HT-29 (cell line): ENCODE measurements at regions not wholly inside any gene's neighbourhood (a gene's known extent, or its start where the extent isn't known, plus 50 kb on each side); places are given as distances from the start of the nearest gene placed in this dataset.

ENCODE experiments used
- DNase-seq: peaks from one replicate; pipeline ENCODE4 v3.0.0-alpha.2; 2015; ENCODE audit warnings: low spot score

DNA sequence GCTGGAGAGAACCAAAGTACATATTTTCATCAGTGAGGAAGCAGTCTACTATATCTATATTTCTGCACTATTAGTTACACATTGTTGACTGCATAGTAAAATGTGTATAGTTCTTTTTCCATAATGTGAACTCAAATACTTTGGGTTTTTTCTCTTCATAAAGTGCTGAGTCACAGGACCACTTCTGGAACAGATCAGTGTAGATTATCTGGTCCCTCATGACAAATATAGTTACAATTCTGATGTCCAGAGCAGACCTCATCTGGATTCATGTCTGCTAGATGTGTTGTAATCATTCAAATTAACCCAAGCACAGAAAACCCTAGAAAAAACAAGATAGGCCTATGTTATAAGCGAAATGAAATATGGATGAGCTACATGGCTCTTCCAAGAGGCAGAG, 171.4 kb downstream of the SUCLA2 start:
- DNase-seq, result no peak

GRCh38 chr13:47826471-47826870, 174.6 kb downstream of the SUCLA2 start:
- no peak for DNase-seq

DNA sequence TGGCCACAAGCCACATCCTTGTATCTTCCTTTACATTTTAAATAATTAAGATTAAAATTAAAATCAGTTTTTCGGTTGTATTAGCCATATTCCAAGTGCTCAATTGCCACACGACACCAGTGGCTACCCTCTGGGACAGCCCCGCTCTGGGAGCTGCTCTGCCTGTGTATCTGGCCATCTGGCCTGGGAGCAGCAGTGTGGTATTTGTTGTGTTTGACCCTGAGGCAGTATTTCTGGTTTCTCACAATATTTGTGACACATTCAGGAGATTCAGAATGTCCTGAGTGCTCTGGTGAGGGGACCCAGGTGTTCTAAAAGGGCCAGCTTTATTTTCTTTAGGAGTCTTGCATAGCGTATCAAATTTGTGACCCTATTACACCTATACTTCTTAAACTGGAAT, 179.0 kb downstream of the SUCLA2 start:
- DNase-seq, result no peak

DNA sequence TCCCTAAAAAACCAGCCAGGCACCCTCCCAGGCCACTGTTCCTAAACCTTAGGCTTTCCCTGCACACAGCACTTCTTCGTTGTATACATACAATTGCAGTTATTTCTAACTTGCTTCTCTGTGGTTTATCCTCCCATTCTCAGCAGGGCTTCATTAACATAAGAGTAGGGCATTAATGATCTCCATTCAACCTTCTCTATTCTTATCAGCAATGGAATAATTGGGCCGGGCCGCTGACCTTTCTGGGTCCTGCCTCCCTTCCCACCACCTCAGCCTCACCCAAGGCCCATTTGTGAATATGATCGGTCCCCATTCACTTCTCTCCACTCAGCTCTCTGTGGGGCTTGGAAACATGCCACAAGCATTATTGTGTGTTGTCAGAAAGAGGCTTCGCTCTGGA, 184.2 kb downstream of the SUCLA2 start:
- no peak for DNase-seq

DNA sequence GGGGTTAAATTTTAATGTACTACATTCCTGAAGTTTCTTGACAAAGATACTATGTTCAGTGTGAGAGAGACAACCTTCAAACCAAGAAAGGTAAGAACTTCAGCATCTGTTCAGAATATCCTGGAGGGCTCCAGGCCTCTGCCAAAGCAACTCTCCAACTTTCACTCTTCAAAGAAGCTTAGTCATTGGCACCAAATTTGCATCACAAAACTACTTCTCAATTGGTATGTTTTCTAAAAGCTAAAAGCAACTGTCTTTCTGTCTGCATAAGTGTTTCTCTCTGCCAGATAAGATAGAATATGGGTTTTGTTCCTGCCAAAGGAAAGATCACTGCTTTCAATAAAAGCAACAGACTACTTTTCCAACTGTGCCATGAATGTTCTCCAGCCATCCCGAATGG, 187.4 kb downstream of the SUCLA2 start:
- no peak for DNase-seq

- DNase-seq, result no peak
Measured at GRCh38 chr13:47809411-47809810, 191.7 kb downstream of the SUCLA2 start.

- DNase-seq, result no peak
Measured at GRCh38 chr13:47803131-47803530, 197.9 kb downstream of the SUCLA2 start.

DNA sequence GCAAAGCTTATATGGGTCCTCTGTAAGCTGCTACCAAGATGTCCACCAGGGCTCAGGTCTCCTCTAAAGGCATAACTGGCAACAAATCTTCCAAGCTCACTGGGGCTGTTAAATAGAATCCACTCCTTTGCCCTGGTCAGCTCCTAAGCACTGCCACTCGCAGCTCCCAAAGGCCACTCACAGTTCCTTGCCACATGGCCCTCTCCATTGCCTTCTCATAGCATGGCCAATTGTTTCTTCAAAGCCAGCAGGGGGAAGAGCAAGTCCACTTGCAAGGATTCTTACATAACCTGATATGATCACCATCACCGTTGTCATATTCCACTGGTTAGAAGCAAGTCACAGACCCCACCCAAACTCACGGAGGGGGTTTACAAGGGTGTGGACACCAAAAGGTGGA, 199.5 kb downstream of the SUCLA2 start:
- DNase-seq, result no peak

GRCh38 chr13:47800593-47800992, 200.5 kb downstream of the SUCLA2 start:
- no peak for DNase-seq

DNA sequence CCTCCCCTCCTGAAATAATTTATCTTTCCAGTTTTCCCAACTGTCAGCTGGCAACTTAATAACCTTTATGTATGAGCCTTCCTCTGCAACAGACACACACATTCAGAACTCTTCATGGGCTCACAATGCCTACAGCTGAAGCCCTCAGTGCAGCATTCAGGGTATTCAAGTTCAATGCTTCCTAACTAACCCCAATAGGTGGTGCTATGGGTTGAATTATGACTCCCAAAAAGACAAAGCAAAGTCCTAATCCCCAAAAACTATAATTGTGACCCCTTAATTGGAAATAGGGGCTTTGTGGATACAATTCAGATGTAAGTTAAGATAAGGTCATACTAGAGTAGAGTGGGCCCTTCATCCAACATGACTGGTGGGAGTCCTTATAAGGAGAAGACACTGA, 202.2 kb downstream of the SUCLA2 start:
- DNase-seq, result peak; percentile 38

- DNase-seq, result no peak
Measured at GRCh38 chr13:47798194-47798593, 202.9 kb downstream of the SUCLA2 start.

DNA sequence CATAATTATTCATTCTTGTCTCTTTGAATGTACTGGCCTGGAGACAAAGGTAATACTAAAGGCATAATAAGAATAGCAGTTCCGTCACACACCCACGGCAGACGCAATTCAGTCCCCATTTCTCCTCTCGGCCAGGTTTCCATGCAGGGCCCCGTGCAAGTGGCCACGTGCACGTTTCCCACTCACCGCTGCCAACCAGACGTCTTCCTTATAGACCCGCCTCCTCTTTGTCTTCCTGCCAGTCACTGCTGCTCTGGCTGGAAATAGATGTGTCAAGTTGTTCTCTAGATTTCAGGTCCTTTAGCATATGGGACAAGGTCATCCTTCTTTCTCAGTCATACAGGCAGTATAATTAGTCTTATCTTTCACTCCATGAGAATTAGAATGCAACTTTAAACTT, 204.3 kb downstream of the SUCLA2 start:
- DNase-seq, result no peak

DNA sequence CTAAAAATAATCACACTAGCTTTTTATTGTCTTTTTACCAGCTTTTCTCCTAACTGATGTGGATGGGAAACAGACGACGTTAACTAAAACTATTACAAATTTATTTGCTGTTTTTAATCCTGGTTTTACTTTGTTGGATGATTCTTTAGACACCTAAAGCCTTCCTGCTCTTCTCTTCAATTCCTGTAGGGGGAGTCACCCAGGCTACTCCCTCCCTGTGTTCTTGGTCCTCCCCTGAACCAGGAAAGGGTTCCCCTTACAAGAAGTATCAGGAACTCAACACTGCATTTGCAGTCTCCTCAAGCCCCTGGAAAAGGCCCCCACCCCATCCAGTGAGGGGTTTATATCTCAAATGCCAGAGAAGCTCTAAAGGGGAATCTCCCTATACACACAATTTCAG, 206.1 kb downstream of the SUCLA2 start:
- DNase-seq, result peak; percentile 35

- no peak for DNase-seq
Measured at GRCh38 chr13:47790755-47791154, 210.3 kb downstream of the SUCLA2 start.

GRCh38 chr13:47788844-47789243, 212.2 kb downstream of the SUCLA2 start:
- DNase-seq, result no peak

GRCh38 chr13:47774671-47774994, 226.4 kb downstream of the SUCLA2 start:
- no peak for DNase-seq

DNA sequence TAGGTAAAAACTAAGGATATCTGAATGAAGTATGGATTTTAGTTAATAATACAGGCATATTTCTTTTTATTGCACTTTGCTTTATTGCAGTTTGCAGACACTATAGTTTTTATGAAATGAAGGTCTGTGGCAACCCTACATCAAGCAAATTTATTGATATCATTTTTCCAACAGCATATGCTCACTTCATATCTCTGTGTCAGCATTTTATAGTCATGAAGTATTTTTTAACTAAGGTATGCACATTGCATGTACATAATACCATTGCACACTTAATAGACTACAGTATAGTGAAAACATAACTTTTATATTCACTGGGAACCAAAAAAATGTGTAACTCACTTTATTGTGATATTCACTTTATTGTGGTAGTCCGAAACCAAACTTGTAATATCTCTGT, 236.3 kb downstream of the SUCLA2 start:
- DNase-seq, result no peak

DNA sequence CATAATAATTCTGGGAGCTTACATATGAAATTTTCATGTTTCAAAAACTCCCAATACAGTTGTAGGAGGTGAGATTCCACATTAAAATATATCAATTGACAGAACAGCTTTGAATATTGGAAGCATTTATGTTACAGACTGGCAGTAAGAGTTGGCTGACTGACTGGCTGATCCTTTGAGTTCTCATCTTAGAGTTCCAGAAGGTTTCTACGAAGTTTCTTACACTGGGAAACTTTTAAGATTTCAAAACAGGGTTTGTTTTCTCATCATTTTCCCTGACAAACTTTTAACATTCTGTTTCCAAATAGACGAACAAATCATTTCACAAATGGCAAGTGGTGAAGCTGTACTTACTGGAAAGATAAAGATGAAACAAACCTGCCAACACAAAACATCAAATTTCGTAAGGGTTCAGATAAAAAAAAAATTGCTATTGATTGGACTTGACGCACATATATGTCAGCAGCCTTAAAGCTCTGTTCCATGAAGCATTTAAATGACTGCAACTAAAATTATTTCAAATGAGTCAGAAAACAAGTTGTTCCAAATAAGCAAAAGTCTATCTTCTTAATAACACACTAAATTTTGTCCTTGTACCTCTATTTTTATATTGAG, 243.5 kb downstream of the SUCLA2 start:
- no peak for DNase-seq

- DNase-seq, result peak; percentile 5
Measured at GRCh38 chr13:47747901-47748300, 253.2 kb downstream of the SUCLA2 start.

GRCh38 chr13:47726394-47726793, 274.7 kb downstream of the SUCLA2 start:
- DNase-seq, result peak; percentile 50

DNA sequence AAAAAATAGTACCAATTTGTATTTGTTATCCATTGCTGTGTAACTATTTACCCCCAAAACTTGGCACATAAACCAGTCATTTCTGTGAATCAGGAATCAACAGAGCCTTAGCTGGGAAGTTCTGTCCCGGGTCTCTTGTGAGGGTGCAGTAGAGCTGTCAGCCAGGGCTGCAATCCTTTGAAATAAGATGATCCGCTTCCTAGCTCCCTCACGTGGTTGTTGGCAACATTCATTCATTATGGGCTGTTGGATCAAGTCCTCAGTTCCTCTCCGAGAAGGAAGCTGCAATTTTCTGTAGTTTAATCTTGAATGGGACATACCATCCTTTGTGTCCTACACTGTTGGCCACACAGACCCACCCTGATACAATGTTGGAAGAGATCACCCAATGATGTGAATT, 277.2 kb downstream of the SUCLA2 start:
- no peak for DNase-seq

- no peak for DNase-seq
Measured at GRCh38 chr13:47719164-47719563, 281.9 kb downstream of the SUCLA2 start.

DNA sequence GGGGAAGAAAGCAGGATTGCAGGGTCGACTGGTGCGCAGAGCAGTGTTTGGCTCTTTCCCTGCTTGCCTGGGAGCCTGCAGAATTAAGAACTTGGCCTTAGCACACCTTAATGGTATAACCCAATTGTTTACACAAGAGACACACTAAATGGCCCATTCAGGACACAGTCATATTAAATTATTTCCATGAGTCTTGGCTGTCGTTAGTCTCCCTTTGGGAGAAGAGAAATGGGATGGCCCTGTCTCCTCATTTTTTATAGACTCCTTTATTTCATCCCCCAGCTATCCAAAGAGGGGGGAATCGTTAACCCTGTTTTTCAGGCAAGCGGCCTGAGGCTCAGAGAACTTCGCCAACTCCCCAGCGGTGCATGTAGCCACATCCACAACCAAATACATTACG, 282.5 kb downstream of the SUCLA2 start:
- no peak for DNase-seq

DNA sequence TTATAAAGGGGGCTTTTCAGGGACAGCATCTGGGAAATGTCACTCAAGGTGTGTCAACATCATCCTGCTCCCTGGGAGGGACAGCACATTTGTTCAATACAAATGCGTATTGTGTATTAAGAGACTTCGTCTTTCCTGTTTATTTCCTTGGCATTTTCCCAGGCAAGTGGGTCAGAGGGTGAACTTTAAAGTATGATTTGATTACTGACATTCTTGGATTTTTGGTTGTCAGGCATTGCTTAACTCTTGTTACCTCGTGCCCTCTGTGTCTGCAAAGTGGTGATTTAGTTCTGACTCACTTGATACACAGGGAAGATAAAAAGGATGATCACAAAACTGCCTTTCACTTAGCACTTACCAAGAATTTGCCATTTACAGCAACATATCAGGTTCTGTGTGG, 292.7 kb downstream of the SUCLA2 start:
- peak; percentile 69 for DNase-seq

GRCh38 chr13:47707414-47707813, 293.7 kb downstream of the SUCLA2 start:
- DNase-seq, result no peak
